ENCODE measurements at regions not wholly inside any gene's neighbourhood (a gene's known extent, or its start where the extent isn't known, plus 50 kb on each side); places are given as distances from the start of the nearest gene placed in this dataset.

DNA sequence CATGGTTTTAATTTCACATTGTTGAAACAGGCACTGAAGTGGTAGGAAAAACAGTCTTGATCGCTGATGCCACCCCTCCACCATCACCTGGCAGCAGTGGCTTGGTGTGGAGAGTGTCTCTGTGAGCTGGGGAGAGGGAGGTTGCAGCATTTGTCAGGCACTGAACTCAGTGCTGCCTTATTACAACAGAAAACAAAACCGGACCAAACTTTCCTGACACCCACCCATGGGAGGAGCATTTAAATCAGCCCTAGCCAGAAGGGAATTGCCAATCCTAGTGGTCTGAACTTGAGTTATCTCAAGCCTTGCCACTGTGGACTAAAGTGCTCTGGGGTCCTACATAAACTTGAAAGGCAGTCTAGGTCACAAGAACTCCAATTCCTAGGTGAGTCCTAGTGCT, 103.0 kb upstream of the LGALSL start:
- no peaks in the 10 kb centered on the region for H3K36me3 Mint-ChIP-seq
- H3K27ac Mint-ChIP-seq = no peak overlapping the region
- no peak for DNase-seq (ENCODE audit: extremely low spot score, unreplicated experiment)
- H3K4me1 Mint-ChIP-seq (ENCODE audit: unreplicated experiment) = peaks cover under 1% of the 10 kb centered on the region
- H3K4me3 Mint-ChIP-seq = no peak overlapping the region
- TF ChIP-seq, protein P1, sequence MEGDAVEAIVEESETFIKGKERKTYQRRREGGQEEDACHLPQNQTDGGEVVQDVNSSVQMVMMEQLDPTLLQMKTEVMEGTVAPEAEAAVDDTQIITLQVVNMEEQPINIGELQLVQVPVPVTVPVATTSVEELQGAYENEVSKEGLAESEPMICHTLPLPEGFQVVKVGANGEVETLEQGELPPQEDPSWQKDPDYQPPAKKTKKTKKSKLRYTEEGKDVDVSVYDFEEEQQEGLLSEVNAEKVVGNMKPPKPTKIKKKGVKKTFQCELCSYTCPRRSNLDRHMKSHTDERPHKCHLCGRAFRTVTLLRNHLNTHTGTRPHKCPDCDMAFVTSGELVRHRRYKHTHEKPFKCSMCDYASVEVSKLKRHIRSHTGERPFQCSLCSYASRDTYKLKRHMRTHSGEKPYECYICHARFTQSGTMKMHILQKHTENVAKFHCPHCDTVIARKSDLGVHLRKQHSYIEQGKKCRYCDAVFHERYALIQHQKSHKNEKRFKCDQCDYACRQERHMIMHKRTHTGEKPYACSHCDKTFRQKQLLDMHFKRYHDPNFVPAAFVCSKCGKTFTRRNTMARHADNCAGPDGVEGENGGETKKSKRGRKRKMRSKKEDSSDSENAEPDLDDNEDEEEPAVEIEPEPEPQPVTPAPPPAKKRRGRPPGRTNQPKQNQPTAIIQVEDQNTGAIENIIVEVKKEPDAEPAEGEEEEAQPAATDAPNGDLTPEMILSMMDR (conservative IDR thresholded peaks at IDR 0.05) = no peak
- no peaks in the 10 kb centered on the region for H3K27me3 Mint-ChIP-seq
- no peaks in the 10 kb centered on the region for H3K9me3 Mint-ChIP-seq

DNA sequence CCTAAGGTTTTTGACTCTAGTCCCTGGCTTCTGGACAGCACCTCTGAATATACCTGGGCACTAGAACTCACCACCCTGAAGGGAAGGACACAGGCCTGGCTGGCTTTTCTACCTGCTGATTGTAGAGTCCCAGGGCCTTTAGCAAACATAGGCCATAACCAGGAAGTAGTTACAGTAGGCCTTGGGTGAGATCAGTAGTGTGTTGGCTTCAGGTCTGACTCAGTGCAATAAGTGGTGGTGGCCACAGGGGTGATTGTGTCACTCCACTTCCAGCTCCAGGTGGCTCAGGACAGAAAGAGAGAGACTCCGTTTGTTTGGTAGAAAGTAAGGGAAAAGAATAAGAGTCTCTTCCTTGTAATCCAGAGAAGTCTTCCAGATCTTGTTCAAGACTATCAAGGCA, 101.7 kb upstream of the LGALSL start:
- H3K36me3 Mint-ChIP-seq = no peaks in the 10 kb centered on the region
- H3K9me3 Mint-ChIP-seq = no peaks in the 10 kb centered on the region
- no peak overlapping the region for H3K27ac Mint-ChIP-seq
- peaks cover 8% of the 10 kb centered on the region for H3K27me3 Mint-ChIP-seq
- H3K4me3 Mint-ChIP-seq = no peak overlapping the region
- no peak for DNase-seq (ENCODE audit: extremely low spot score, unreplicated experiment)
- TF ChIP-seq, protein P1 (conservative IDR thresholded peaks at IDR 0.05) = no peak
- H3K4me1 Mint-ChIP-seq (ENCODE audit: unreplicated experiment) = peaks cover 13% of the 10 kb centered on the region

DNA sequence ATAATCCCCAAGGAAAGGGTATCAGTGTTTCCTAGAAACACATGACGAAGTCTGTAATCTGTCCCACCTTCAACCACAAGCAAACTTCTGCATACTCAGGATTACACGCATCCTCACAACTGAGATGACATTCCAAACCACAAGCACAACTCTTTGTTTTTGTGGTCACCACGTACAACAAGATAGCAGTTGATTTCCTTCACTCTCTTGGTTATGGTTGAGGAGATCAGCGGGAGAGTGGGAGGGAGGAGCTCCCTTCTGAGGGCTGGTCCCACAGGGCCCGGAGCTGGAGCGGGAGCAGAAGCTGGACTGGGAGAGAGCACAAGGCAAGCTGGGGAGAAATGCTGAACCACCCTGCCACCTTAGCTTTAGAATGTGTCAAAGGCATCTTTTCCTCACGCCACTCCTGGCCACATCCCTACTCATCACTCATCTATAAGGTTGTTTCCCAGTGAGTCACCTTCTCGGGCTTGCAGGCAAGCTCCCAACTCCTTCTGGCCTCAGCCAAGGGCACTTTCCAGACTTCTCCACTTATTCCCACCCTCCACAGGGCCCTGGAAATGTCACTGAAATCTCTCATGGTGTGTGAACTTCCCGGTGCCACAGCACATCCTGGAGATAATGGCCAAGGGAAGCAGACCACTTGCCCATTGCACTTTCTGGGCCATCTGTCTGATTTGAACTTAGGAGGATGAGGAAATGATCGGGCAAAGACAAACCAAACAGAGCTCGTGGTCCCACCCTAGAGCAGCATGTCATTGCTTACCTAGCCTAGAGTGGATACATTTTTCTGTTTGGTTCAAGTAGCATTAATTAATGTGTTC, 98.9 kb upstream of the LGALSL start:
- no peak for DNase-seq (ENCODE audit: extremely low spot score, unreplicated experiment)
- Mint-ChIP-seq H3K9me3 (no peaks in the 10 kb centered on the region), H3K36me3 (no peaks in the 10 kb centered on the region), H3K27me3 (peaks cover 8% of the 10 kb centered on the region), H3K4me1 (ENCODE audit: unreplicated experiment) (peaks cover 18% of the 10 kb centered on the region), H3K27ac (peak overlapping the region; percentile 62), H3K4me3 (no peak overlapping the region)
- TF ChIP-seq, protein P1 (conservative IDR thresholded peaks at IDR 0.05) = no peak

DNA sequence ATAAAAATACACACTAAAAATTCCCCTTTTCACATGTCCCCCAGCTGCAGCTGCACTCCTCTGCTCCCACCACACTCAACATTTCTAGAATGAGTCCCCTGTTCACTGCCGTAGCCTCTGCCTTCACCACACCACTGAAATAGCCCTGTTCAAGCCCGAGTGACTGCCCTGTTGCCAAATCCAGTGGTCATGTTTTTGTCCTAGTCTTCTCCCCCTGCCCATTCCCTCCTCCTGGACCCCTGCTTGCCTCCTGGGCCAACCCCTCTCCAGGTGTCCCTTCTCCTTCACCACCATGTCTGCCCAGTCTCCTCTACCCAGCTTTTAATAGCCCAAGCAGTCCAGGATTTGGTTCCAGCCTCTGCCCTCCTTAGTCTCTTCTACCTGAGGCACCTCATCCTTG, 97.1 kb upstream of the LGALSL start:
- H3K9me3 Mint-ChIP-seq = no peaks in the 10 kb centered on the region
- no peaks in the 10 kb centered on the region for H3K36me3 Mint-ChIP-seq
- H3K4me1 Mint-ChIP-seq (ENCODE audit: unreplicated experiment) = peaks cover 27% of the 10 kb centered on the region
- peaks cover 8% of the 10 kb centered on the region for H3K27me3 Mint-ChIP-seq
- H3K27ac Mint-ChIP-seq = peak overlapping the region; percentile 45
- TF ChIP-seq, protein P1 (conservative IDR thresholded peaks at IDR 0.05) = no peak
- no peak overlapping the region for H3K4me3 Mint-ChIP-seq
- no peak for DNase-seq (ENCODE audit: extremely low spot score, unreplicated experiment)

DNA sequence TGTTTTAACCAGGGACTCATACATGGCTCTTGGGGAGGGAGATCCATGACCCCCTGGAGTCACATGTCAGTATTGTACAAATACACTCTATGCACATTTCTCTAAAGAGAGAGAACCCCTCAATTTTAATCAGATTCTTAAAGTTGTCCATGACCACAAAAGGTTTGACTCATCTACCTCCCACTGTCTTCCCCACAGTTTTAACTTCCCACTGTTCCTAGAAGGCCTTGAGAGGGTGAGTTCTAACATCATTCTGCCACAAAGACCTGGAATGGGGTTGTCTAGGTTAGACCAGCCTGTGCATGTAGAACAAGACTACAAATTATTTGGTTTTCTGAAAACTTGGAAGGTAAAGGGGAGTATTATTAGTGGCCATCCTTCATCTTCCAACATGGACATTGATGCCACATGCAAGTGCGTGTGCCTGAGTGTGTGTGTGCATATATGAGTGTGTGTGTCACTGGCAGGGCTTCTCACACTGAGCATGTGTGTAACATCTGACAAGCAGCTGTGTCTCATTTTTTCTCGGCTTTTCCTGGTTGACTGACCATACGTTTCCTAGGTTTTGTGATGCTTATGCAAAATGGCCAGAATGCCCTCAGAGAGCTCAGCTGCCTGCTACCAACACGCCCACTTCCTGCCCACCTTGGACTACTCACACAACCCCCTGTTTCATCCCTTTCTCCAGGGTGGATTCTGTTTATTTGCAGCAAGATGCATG, 94.6 kb upstream of the LGALSL start:
- Mint-ChIP-seq H3K4me3 (no peak overlapping the region), H3K36me3 (no peaks in the 10 kb centered on the region), H3K4me1 (ENCODE audit: unreplicated experiment) (peaks cover 27% of the 10 kb centered on the region), H3K27ac (peak overlapping the region; percentile 97), H3K9me3 (no peaks in the 10 kb centered on the region), H3K27me3 (peaks cover 8% of the 10 kb centered on the region)
- TF ChIP-seq, protein P1 (conservative IDR thresholded peaks at IDR 0.05) = no peak
- DNase-seq (ENCODE audit: extremely low spot score, unreplicated experiment) = no peak

All from type B pancreatic cell (in vitro differentiated cells).